ENCODE measurements at regions not wholly inside any gene's neighbourhood (a gene's known extent, or its start where the extent isn't known, plus 50 kb on each side); places are given as distances from the start of the nearest gene placed in this dataset.
"Not testable (repeated sequence)": the region's sequence is repeated elsewhere in the genome, so short reads cannot be mapped to it uniquely, and the experiment has no call there.

DNA sequence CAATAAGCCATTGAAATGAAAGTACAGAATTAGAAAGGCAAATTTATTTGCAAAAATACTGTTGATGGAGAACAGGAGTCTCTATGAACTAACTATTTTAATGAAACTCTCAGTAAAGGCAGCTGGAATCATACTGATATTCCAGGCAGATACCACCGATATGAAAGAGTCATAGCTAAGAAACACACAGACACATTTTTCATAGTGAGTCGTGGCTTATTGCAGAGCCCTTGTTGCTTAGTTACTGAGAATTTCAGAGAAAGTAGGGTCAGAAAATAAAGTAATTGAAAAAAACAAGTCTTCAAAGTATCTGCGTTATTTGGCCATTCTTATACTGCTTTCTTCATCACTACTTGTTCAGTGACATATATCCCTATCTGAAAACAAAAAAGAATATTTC is 1890.9 kb downstream of the PCDH9 start:
- Histone ChIP-seq H3K4me3 (ENCODE audit: insufficient read length, low read depth) (no peak overlapping the region), H3K9me3 (ENCODE audit: insufficient read depth, low read length) (no peaks in the 10 kb centered on the region), H3K27me3 (ENCODE audit: insufficient read depth, insufficient read length) (no peaks in the 10 kb centered on the region), H3K4me1 (ENCODE audit: insufficient read depth, insufficient read length) (no peaks in the 10 kb centered on the region), H3K9ac (ENCODE audit: insufficient read length, low read depth) (no peak overlapping the region), H3K36me3 (ENCODE audit: insufficient read depth, insufficient read length, low read length) (no peaks in the 10 kb centered on the region)
- DNase-seq (ENCODE audit: low read depth, low spot score): no peak
- TF ChIP-seq YY1 (IDR thresholded peaks at IDR 0.05; ENCODE audit: insufficient read depth, insufficient read length) (no peak), SUZ12 (IDR thresholded peaks at IDR 0.05; ENCODE audit: extremely low read depth, insufficient read depth, insufficient read length) (no peak), ZNF274 (IDR thresholded peaks at IDR 0.05; ENCODE audit: low read depth, low read length) (no peak)

DNA sequence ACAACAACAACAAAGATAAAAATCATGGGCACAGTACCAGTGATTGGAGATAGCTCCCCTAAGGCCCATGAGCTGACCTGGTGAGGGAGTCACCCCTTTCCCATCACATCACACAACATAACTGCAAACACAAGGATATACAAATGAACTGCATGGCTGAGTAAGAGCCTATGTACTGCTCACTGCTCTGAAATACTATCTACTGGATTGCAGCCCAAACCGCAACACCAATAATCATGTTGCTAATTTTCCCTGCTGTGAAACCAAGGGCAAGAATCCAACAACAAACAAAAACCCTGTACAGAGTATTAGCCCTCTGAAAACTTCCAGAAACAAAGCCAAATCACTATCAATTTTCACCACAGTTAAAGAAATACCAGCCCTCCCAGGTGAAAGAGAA is 1893.2 kb downstream of the PCDH9 start:
- no peak for DNase-seq (ENCODE audit: low read depth, low spot score)
- Histone ChIP-seq H3K4me1 (ENCODE audit: insufficient read depth, insufficient read length) (no peaks in the 10 kb centered on the region), H3K9ac (ENCODE audit: insufficient read length, low read depth) (no peak overlapping the region), H3K27me3 (ENCODE audit: insufficient read depth, insufficient read length) (no peaks in the 10 kb centered on the region), H3K4me3 (ENCODE audit: insufficient read length, low read depth) (no peak overlapping the region), H3K36me3 (ENCODE audit: insufficient read depth, insufficient read length, low read length) (no peaks in the 10 kb centered on the region), H3K9me3 (ENCODE audit: insufficient read depth, low read length) (no peaks in the 10 kb centered on the region)
- no peak for TF ChIP-seq YY1 (IDR thresholded peaks at IDR 0.05; ENCODE audit: insufficient read depth, insufficient read length)
- no peak for TF ChIP-seq ZNF274 (IDR thresholded peaks at IDR 0.05; ENCODE audit: low read depth, low read length)
- TF ChIP-seq SUZ12 (IDR thresholded peaks at IDR 0.05; ENCODE audit: extremely low read depth, insufficient read depth, insufficient read length): no peak

DNA sequence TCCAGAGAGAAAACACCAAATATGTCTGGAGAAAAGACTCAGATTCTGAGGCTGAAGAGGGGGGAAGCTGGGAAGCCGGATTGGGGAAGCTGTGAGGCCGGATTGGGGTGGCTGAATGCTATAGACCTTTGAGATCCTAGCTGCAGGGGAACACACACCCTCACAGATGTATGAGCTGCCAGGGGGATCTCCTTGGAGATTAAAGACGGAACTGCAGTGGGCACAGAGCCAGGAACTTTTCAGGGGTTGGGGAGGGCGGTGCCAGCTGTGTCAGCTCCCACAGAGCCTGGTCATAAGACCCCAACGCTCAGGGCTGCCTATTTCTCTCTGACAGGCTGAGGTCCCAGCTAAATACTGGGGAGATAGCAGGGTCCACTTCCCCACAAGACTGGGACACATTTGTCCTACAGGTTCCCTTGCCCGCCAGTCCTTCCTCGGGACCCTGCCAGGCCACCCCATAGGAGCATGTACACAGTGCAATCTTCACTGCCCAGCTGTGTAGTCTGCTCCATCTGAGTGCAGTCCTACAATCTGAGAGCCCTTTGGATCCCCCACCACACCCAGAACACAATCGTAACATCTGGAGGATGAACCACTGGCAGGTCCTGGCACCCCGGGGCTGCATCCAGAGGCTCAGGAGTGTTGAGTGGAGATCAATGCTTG is 1893.9 kb downstream of the PCDH9 start:
- Histone ChIP-seq H3K27me3 (ENCODE audit: insufficient read depth, insufficient read length) (no peaks in the 10 kb centered on the region), H3K4me1 (ENCODE audit: insufficient read depth, insufficient read length) (no peaks in the 10 kb centered on the region), H3K36me3 (ENCODE audit: insufficient read depth, insufficient read length, low read length) (no peaks in the 10 kb centered on the region), H3K9me3 (ENCODE audit: insufficient read depth, low read length) (no peaks in the 10 kb centered on the region), H3K9ac (ENCODE audit: insufficient read length, low read depth) (no peak overlapping the region), H3K4me3 (ENCODE audit: insufficient read length, low read depth) (no peak overlapping the region)
- no peak for TF ChIP-seq SUZ12 (IDR thresholded peaks at IDR 0.05; ENCODE audit: extremely low read depth, insufficient read depth, insufficient read length)
- TF ChIP-seq ZNF274 (IDR thresholded peaks at IDR 0.05; ENCODE audit: low read depth, low read length): no peak
- TF ChIP-seq YY1 (IDR thresholded peaks at IDR 0.05; ENCODE audit: insufficient read depth, insufficient read length): no peak
- no peak for DNase-seq (ENCODE audit: low read depth, low spot score)

DNA sequence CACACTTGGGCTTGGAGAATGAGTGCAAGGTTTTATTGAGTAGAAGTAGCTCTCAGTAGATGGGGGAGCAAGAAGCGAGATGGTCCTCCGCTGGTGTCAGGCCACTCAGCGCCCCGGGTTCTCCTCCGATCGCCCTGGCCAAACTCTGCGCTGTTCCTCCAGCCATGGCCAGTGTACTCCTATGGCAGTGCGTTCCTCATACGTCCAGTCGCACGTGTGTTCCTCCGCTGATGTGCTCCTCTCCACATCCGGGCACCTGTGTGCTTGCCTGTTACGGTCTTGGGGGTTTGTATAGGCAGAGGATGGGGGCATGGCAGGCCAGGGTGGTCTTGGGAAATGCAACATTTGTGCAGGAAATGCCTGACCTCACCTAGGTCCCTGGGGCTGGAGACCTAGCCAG is 1899.4 kb downstream of the PCDH9 start:
- DNase-seq (ENCODE audit: low read depth, low spot score): no peak
- TF ChIP-seq SUZ12 (IDR thresholded peaks at IDR 0.05; ENCODE audit: extremely low read depth, insufficient read depth, insufficient read length) (no peak), ZNF274 (IDR thresholded peaks at IDR 0.05; ENCODE audit: low read depth, low read length) (no peak), YY1 (IDR thresholded peaks at IDR 0.05; ENCODE audit: insufficient read depth, insufficient read length) (no peak)
- Histone ChIP-seq H3K9ac (ENCODE audit: insufficient read length, low read depth) (no peak overlapping the region), H3K36me3 (ENCODE audit: insufficient read depth, insufficient read length, low read length) (no peaks in the 10 kb centered on the region), H3K9me3 (ENCODE audit: insufficient read depth, low read length) (no peaks in the 10 kb centered on the region), H3K27me3 (ENCODE audit: insufficient read depth, insufficient read length) (no peaks in the 10 kb centered on the region), H3K4me1 (ENCODE audit: insufficient read depth, insufficient read length) (no peaks in the 10 kb centered on the region), H3K4me3 (ENCODE audit: insufficient read length, low read depth) (no peak overlapping the region)

DNA sequence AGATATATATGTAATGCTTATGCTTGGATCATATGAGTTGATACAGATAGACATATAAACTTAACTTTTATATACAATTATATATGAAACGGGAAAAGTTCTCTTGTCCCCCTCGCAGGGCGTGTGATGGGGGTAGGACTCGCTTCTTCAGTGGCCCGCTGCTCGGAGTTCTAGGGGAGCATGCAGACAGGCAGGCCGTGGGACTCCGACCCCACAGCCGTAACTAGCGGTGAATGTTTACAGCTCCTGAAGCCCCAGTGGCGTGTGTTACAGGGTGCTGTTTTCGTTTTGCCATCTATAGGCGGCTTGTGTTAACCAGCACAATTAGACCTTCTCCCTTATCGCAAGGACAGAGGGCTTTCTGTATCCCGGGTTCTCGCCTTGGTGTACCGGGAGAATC is 1899.8 kb downstream of the PCDH9 start:
- Histone ChIP-seq H3K9ac (ENCODE audit: insufficient read length, low read depth) (no peak overlapping the region), H3K27me3 (ENCODE audit: insufficient read depth, insufficient read length) (no peaks in the 10 kb centered on the region), H3K4me1 (ENCODE audit: insufficient read depth, insufficient read length) (no peaks in the 10 kb centered on the region), H3K36me3 (ENCODE audit: insufficient read depth, insufficient read length, low read length) (no peaks in the 10 kb centered on the region), H3K9me3 (ENCODE audit: insufficient read depth, low read length) (no peaks in the 10 kb centered on the region), H3K4me3 (ENCODE audit: insufficient read length, low read depth) (no peak overlapping the region)
- DNase-seq (ENCODE audit: low read depth, low spot score): no peak
- TF ChIP-seq ZNF274 (IDR thresholded peaks at IDR 0.05; ENCODE audit: low read depth, low read length) (no peak), SUZ12 (IDR thresholded peaks at IDR 0.05; ENCODE audit: extremely low read depth, insufficient read depth, insufficient read length) (no peak)

DNA sequence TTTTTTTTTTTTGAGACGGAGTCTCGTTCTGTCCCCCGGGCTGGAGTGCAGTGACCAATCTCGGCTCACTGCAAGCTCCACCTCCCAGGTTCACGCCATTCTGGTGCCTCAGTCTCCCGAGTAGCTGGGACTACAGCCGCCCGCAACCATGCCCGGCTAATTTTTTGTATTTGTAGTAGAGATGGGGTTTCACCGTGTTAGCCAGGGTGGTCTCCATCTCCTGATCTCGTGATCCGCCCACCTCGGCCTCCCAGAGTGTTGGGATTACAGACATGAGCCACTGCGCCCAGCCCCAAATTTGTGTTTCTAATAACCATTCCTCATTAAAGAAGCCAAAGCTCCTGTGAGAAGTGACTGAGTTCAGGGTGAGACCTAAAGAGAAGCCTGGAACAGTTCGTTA is 1906.9 kb downstream of the PCDH9 start:
- H3K27me3 ChIP-seq (ENCODE audit: insufficient read depth, insufficient read length); H3K9me3 ChIP-seq (ENCODE audit: insufficient read depth, low read length); H3K4me3 ChIP-seq (ENCODE audit: insufficient read length, low read depth); DNase-seq (ENCODE audit: low read depth, low spot score); H3K4me1 ChIP-seq (ENCODE audit: insufficient read depth, insufficient read length); H3K9ac ChIP-seq (ENCODE audit: insufficient read length, low read depth); H3K36me3 ChIP-seq (ENCODE audit: insufficient read depth, insufficient read length, low read length): not testable (repeated sequence)

DNA sequence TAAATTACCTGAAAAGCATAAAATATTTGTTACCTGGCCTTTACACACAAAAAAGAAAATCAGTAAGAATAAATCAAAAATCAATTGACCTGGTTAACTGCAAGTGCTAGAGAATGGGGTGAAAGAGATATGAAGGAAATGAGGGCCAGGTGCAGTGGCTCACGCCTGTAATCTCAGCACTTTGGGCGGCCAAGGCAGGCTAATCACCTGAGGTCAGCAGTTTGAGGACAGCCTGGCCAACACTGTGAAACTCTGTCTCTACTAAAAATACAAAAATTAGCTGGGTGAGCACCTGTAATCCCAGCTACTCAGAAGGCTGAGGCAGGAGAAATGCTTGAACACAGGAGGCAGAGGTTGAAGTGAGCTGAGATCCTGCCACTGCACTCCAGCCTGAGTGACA is 1908.7 kb downstream of the PCDH9 start:
- H3K4me3 ChIP-seq (ENCODE audit: insufficient read length, low read depth); H3K4me1 ChIP-seq (ENCODE audit: insufficient read depth, insufficient read length); H3K9ac ChIP-seq (ENCODE audit: insufficient read length, low read depth); H3K36me3 ChIP-seq (ENCODE audit: insufficient read depth, insufficient read length, low read length); DNase-seq (ENCODE audit: low read depth, low spot score); H3K9me3 ChIP-seq (ENCODE audit: insufficient read depth, low read length); H3K27me3 ChIP-seq (ENCODE audit: insufficient read depth, insufficient read length): not testable (repeated sequence)

DNA sequence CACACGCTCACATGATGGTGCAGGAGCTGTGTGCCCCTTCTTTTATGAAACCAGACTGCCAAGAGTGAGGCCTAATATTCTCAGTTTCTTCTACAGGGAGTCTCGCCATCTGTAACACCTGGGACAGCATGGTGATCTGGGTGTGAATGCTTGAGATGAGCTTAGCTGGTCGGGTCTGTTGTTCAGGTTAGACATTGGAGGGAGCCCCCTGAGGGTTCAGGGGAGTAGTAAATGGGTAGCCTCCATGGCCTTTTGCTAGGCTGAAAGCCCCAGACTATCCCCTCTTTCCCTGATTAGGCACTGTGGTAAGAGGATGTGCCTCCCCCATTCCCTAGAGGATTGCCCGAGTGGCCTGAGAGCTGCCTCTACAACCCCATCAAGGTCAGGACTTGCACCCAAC is 1916.1 kb downstream of the PCDH9 start:
- H3K4me3 ChIP-seq (ENCODE audit: insufficient read length, low read depth): no peak overlapping the region
- no peaks in the 10 kb centered on the region for H3K36me3 ChIP-seq (ENCODE audit: insufficient read depth, insufficient read length, low read length)
- no peaks in the 10 kb centered on the region for H3K4me1 ChIP-seq (ENCODE audit: insufficient read depth, insufficient read length)
- TF ChIP-seq YY1 (IDR thresholded peaks at IDR 0.05; ENCODE audit: insufficient read depth, insufficient read length) (no peak), SUZ12 (IDR thresholded peaks at IDR 0.05; ENCODE audit: extremely low read depth, insufficient read depth, insufficient read length) (no peak), ZNF274 (IDR thresholded peaks at IDR 0.05; ENCODE audit: low read depth, low read length) (no peak)
- DNase-seq (ENCODE audit: low read depth, low spot score): no peak
- no peaks in the 10 kb centered on the region for H3K27me3 ChIP-seq (ENCODE audit: insufficient read depth, insufficient read length)
- H3K9me3 ChIP-seq (ENCODE audit: insufficient read depth, low read length): no peaks in the 10 kb centered on the region
- H3K9ac ChIP-seq (ENCODE audit: insufficient read length, low read depth): no peak overlapping the region
